ENCODE measurements at regions not wholly inside any gene's neighbourhood (a gene's known extent, or its start where the extent isn't known, plus 50 kb on each side); places are given as distances from the start of the nearest gene placed in this dataset.
"Not testable (repeated sequence)": the region's sequence is repeated elsewhere in the genome, so short reads cannot be mapped to it uniquely, and the experiment has no call there.

DNA sequence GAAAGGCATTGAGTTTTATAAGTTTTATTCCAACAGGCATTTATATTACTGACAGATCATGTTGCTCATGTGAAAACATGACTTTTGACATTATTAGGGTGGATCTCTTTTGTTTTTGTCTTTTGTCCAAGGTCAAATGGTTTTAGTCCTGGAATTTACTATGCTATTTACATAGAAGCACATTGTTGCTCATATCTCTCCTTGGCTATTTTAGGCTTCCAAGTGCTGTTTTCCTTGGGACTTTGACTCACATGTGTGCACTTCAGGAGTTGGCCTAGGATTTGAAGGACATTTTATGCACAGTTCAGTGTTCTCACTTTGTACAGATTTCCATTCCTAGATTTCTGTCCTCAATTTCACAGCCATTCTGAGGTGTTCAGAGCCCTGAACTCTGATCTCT lies 225.7 kb downstream of the PYDC2 start:
- Mint-ChIP-seq H3K4me3 (no peak overlapping the region), H3K4me1 (no peaks in the 10 kb centered on the region), H3K36me3 (peaks cover 2% of the 10 kb centered on the region), H3K27me3 (peaks cover 7% of the 10 kb centered on the region), H3K27ac (peak overlapping the region in 1 of 3 donors; percentile 23), H3K9me3 (no peaks in the 10 kb centered on the region)

DNA sequence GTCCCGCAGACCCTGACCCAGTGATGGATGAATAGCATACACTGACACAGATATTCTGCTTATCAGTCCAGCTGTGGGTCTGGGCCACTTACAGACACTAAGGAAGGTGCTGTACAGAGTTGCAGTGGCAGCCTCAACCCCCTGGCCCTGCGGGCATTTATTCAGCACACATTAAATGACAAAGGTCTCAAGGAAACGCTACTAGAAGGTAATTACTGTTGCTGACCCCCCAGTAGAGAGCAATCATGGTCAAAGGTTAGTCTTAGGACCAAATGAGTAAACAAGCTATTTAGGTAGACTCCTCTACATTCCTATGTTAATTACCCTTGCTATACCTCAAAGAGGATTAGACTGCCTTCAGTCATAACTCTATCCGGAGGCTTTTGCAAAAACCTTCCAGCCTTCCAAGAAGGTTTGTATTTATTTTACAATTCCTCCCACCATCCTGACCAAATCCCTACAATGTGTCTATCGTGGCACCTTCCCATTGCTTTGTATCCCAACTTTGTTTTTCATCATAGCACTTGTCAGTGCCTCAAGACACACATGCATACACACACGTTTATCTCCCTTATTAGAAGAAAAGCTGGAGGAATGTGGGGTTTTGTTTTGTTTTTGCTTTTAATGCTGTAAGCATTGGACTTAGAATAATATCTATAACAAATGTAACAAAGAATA lies 227.9 kb downstream of the PYDC2 start:
- peaks cover 2% of the 10 kb centered on the region for H3K36me3 Mint-ChIP-seq

DNA sequence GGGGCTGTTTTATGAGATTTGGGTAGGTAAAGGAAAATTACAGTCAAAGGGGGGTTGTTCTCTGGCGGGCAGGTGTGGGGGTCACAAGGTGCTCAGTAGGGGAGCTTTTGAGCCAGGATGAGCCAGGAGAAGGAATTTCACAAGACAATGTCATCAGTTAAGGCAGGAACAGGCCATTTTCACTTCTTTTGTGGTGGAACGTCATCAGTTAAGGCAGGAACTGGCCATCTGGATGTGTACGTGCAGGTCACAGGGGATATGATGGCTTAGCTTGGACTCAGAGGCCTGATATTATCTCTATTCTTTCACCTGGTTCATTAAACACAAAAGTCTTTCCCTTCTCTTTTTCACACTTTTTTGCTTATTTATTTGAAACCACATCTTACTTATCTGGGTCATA lies 230.2 kb downstream of the PYDC2 start:
- H3K4me3 Mint-ChIP-seq, H3K36me3 Mint-ChIP-seq, H3K27me3 Mint-ChIP-seq, H3K27ac Mint-ChIP-seq, H3K9me3 Mint-ChIP-seq, H3K4me1 Mint-ChIP-seq: not testable (repeated sequence)

More for the DNA sequence above, 227.9 kb downstream of the PYDC2 start:
- Mint-ChIP-seq H3K27me3 (peaks cover 7% of the 10 kb centered on the region), H3K27ac (no peak overlapping the region), H3K4me1 (no peaks in the 10 kb centered on the region), H3K9me3 (no peaks in the 10 kb centered on the region), H3K4me3 (no peak overlapping the region)

DNA sequence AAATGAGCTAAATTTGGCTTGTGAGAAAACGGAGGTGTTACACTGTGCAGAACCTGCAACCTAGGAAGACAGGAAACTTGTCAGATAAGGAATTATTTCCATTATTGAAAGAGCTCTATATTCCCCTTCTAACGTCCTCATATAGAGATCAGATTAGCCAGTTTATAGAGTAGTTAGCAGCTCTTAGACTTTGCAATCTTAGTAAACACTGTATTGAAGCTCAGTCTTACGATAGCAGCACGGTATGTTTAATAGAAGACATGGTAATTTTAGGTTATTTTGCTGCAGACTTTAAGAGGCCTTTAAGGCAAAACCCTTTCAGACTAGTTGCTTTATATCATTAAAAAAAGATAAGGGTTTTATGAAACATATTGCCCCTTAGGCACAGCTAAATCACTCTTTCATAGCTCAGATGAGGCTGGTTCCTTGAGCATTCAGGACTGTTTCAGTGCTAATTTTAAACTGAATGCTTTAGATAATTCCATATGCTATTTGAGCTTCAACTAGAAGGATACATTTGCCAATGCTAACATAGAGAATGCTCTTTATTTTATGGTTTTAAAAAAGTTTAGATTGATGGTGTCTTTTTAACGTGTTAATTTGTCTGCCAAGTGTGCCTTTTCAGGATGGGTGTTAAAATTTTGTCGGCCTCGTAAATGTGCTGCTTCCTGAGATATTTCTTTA lies 234.3 kb downstream of the PYDC2 start:
- H3K27me3 Mint-ChIP-seq, result no peaks in the 10 kb centered on the region
- no peak overlapping the region for H3K4me3 Mint-ChIP-seq
- H3K4me1 Mint-ChIP-seq, result no peaks in the 10 kb centered on the region
- H3K27ac Mint-ChIP-seq, result no peak overlapping the region
- no peaks in the 10 kb centered on the region for H3K36me3 Mint-ChIP-seq
- H3K9me3 Mint-ChIP-seq, result no peaks in the 10 kb centered on the region

DNA sequence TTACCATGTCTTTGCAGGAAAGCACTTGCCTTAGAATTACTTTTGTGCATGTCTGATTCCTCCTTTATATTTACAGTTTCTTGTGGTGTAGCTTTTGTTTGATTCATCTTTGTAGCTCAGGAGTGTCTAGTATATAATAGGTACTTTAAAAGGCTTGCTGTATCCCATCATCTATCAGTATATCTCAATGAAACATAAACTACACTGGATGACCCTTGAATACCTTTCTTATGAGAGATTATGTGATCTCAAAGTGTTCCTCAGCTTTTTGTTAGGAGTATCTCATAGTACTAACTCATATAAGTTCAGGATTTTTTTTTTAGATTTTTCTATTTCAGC lies 234.8 kb downstream of the PYDC2 start:
- Mint-ChIP-seq H3K4me1 (no peaks in the 10 kb centered on the region), H3K36me3 (no peaks in the 10 kb centered on the region), H3K27ac (no peak overlapping the region), H3K4me3 (no peak overlapping the region), H3K27me3 (no peaks in the 10 kb centered on the region), H3K9me3 (no peaks in the 10 kb centered on the region)

DNA sequence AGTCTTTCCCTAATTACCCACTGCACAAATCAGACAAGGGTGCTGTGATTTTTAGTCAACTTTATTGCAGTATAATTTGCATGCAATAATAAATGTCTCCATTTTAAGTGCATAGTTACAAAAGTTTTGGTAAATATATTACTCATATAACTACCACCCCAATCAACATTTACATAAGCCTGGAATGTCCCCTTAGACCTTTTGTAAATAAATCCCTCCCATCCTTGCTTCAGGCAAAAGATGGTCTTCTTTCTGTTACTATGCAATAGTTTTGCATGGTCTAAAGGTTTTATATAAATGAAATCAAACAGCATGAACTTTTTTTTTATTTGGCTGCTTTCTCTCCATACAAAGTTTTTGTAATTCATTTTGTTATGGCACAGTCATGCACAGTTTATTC lies 235.4 kb downstream of the PYDC2 start:
- H3K4me3 Mint-ChIP-seq, result no peak overlapping the region
- no peaks in the 10 kb centered on the region for H3K36me3 Mint-ChIP-seq
- H3K27me3 Mint-ChIP-seq, result no peaks in the 10 kb centered on the region
- no peak overlapping the region for H3K27ac Mint-ChIP-seq
- H3K4me1 Mint-ChIP-seq, result no peaks in the 10 kb centered on the region
- H3K9me3 Mint-ChIP-seq, result peaks cover 0 to 3% (median under 1%) of the 10 kb centered on the region in 3 donors

DNA sequence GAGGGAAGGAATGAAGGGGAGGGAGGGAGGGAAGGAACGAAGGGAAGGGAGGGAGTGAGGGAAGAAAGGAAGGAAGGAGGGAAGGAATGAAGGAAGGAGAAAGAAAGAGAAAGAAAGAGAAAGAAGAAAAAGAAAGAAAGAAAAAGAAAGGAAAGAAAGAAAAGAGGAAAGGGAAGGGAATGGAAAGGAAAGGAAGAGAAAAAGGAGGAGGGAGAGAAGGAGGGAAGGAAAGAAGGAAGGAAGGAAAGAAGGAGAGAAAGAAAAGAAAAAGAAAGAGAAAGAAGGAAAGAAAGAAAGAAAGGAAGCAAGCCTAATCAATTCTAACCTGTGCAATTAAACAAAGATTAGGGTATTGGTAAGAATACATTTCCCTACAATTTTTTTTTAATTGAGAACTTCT lies 238.6 kb downstream of the PYDC2 start:
- no peaks in the 10 kb centered on the region for H3K27me3 Mint-ChIP-seq
- H3K36me3 Mint-ChIP-seq, result no peaks in the 10 kb centered on the region
- no peak overlapping the region for H3K27ac Mint-ChIP-seq
- peaks cover 0 to 6% (median 4%) of the 10 kb centered on the region in 3 donors for H3K9me3 Mint-ChIP-seq
- no peak overlapping the region for H3K4me3 Mint-ChIP-seq
- no peaks in the 10 kb centered on the region for H3K4me1 Mint-ChIP-seq

DNA sequence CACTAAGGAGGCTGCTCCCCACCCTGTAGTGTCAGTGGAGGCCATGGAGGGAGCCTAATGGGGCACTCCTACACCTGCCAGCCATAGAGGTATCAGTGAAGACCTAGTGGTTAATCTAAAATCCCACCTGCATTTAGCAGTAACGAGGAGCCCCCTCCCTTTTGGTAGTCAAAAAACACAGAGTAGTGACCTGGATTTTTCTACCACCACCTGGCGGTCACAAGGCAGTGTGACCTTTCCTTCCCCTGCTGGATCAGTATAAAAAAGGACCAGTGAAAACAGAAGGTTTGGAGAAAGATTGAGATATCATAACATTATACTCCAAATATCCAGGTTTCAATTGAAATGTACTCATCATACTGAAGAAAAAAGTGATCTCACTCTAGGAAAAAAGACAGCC lies 241.2 kb downstream of the PYDC2 start:
- Mint-ChIP-seq H3K36me3 (no peaks in the 10 kb centered on the region), H3K27me3 (no peaks in the 10 kb centered on the region), H3K27ac (no peak overlapping the region), H3K4me1 (no peaks in the 10 kb centered on the region), H3K4me3 (no peak overlapping the region), H3K9me3 (peaks cover 2 to 10% (median 4%) of the 10 kb centered on the region in 3 donors)

DNA sequence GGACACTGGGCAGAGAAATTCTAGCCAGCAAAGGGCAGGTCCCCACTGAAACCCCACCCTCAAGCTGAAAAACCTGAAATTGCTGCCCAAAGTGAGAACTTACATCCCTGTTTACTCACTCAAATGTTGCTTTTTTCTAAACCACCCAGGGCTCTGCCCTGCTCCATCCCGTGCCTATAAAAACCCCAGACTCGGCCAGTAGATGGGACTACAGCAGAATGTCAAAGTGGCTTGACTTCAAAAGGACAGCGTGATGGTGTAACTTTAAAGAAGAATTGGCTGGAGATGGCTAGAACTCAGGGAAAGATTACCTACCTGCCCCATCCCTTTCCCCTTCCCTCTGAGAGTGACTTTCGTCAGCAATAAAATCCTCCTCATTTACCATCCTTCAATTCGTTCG lies 246.9 kb downstream of the PYDC2 start:
- Mint-ChIP-seq H3K9me3 (peaks cover 3 to 6% (median 4%) of the 10 kb centered on the region in 3 donors), H3K4me1 (no peaks in the 10 kb centered on the region), H3K36me3 (no peaks in the 10 kb centered on the region), H3K27me3 (no peaks in the 10 kb centered on the region), H3K4me3 (no peak overlapping the region), H3K27ac (no peak overlapping the region)

DNA sequence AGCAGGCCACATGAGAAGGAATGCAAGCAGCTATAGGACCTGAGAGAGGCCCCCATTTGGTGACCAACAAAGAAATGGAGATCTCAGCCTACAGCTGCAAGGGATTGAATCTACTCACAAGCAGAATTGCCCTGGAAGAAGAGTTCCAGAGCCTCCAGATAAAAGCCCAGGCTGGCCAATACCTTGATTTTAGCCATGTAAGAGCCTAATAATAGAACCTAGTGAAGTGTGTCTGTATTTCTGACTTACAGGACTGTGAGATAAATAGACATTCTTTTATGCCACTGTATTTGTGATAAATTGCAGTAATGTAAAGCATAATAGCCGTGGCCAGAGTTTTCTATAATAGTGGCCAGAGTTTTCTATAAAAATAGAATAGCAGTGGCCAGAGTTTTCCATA lies 254.6 kb downstream of the PYDC2 start:
- Mint-ChIP-seq H3K27ac (no peak overlapping the region), H3K9me3 (peaks cover 0 to 2% (median 2%) of the 10 kb centered on the region in 3 donors), H3K36me3 (no peaks in the 10 kb centered on the region), H3K4me3 (no peak overlapping the region), H3K27me3 (no peaks in the 10 kb centered on the region), H3K4me1 (peaks cover 0 to 3% (median 0%) of the 10 kb centered on the region in 3 donors)

DNA sequence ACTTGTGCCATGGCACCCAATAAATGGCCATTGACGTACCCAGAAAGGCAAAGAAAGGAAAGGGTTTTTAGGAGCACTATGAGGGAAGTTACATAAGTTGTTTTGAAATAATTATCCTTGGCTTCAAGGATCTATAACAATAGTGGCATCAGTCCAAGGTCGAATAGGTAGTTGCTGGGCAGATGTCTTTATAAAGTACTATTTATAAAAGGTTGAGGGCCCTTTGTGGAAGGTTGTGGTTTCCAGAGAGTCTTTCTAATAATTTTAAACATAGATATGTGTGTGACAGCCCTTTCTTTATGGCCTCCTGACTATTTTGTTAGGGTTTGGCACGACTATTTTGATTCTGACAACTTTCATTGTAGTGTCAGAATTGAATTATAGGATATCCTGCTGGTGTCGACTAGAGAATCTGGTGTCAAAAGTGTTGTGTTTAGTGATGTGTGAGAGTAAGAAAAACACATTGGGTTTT lies 260.5 kb downstream of the PYDC2 start:
- H3K4me1 Mint-ChIP-seq, result no peaks in the 10 kb centered on the region
- peaks cover 0 to 2% (median 0%) of the 10 kb centered on the region in 3 donors for H3K9me3 Mint-ChIP-seq
- H3K27ac Mint-ChIP-seq, result no peak overlapping the region
- H3K4me3 Mint-ChIP-seq, result no peak overlapping the region
- no peaks in the 10 kb centered on the region for H3K36me3 Mint-ChIP-seq
- peaks cover 3% of the 10 kb centered on the region for H3K27me3 Mint-ChIP-seq

DNA sequence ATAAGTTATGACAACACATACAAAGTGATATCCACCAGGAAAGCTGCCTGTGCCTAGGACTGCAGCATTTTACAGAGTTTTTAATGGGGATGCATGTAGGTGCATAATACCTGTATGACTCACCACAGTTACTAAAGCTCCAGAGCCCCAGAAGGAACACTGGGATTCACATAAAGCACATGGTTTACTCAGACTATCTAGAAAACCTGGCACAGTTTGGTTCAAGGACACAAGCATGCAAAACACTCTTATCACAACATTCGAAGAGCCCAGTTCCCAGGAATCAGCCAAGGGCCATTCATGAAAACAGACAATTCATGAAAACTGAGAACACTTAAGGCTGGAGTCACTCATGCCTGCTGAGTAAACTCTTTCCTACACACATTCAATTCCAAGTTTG lies 261.0 kb downstream of the PYDC2 start:
- Mint-ChIP-seq H3K36me3 (no peaks in the 10 kb centered on the region), H3K4me3 (no peak overlapping the region), H3K27me3 (peaks cover 3% of the 10 kb centered on the region), H3K4me1 (no peaks in the 10 kb centered on the region), H3K9me3 (peaks cover 0 to 5% (median 0%) of the 10 kb centered on the region in 3 donors), H3K27ac (no peak overlapping the region)

DNA sequence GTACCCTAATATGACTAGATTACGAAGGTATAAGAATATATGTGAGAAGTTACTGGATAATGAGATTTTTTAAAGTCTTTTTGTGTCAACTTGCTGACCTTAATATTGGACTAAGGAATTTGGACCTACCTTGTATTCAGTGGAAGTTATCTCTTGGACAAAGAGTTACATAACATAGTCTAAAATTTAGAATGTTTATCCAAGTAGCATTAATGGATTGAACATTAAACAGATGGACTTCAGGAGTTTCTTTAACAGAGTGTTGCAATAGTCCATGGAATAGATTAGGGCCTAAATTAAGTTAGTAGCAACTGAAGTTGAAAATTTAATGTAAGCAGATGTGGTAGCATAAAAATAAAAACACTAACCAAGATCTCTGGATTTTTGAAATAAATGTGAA lies 266.4 kb downstream of the PYDC2 start:
- Mint-ChIP-seq H3K36me3 (no peaks in the 10 kb centered on the region), H3K4me1 (no peaks in the 10 kb centered on the region), H3K4me3 (no peak overlapping the region), H3K27ac (no peak overlapping the region), H3K9me3 (peaks cover 0 to 6% (median 0%) of the 10 kb centered on the region in 3 donors), H3K27me3 (peaks cover 3% of the 10 kb centered on the region)

DNA sequence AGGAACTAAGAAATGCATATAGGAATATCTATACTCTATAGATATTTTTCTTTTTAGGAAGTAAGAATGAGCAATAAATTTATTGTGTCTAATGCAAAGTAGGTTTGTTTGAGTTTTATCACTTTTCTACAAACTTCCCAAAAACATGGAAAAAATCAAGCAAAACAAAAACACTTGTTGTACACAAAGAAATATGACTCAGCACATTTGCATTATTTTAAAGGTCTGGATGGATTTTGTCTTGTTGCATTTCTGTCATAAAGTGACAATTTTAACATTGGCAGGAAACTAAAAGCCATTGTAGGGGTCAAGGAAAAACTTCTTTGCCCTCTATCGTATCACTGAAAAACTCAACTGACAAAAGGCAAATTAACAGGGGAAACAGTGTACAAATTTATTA lies 267.2 kb downstream of the PYDC2 start:
- H3K27ac Mint-ChIP-seq, result no peak overlapping the region
- H3K4me3 Mint-ChIP-seq, result no peak overlapping the region
- no peaks in the 10 kb centered on the region for H3K36me3 Mint-ChIP-seq
- peaks cover 3% of the 10 kb centered on the region for H3K27me3 Mint-ChIP-seq
- no peaks in the 10 kb centered on the region for H3K4me1 Mint-ChIP-seq
- H3K9me3 Mint-ChIP-seq, result peaks cover 0 to 6% (median 2%) of the 10 kb centered on the region in 3 donors

DNA sequence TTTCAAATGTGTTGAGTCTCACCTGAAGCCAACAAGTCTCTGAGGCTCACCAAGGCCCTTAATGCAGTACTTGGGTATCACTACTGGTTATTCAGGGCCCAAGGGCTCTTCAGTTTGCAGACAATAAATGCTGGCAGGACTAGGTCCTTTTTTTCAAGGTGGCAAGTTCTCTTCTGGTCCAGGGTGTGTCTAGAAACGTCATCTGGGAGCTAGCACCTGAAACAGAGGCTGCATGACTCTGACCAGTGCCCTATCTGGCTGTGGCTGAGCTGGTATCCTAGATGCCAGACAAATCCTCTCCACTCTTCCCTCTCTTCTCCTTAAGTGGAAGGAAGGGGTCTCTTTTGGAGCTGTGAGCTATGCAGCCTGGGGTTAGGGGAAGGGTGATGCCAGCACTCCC lies 276.8 kb downstream of the PYDC2 start:
- Mint-ChIP-seq H3K27ac (no peak overlapping the region), H3K4me3 (no peak overlapping the region), H3K4me1 (peaks cover 0 to 1% (median 0%) of the 10 kb centered on the region in 3 donors), H3K36me3 (no peaks in the 10 kb centered on the region), H3K9me3 (peaks cover 0 to 11% (median 10%) of the 10 kb centered on the region in 3 donors), H3K27me3 (no peaks in the 10 kb centered on the region)

DNA sequence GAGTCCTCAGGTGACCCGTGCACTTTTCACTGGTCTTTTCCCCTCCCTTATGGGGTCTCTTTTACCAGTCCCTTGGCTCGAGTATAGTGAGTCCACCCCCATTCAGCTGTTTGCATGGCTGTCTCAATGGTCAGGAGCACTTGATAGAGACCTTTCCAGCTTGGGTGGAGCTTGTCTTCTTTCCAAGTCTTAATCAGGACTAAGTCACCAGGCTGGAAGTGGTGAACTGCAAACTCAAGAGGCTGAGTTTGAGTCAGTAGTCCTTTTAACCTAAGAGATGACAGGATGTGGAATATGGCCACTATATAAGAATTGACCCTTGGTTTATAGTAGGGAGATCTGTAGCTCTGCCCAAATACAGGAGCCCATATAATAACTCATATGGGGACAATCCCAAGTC lies 279.7 kb downstream of the PYDC2 start:
- Mint-ChIP-seq H3K9me3 (peaks cover 0 to 10% (median 5%) of the 10 kb centered on the region in 3 donors), H3K4me1 (no peaks in the 10 kb centered on the region), H3K4me3 (no peak overlapping the region), H3K27ac (no peak overlapping the region), H3K36me3 (peaks cover 1% of the 10 kb centered on the region), H3K27me3 (no peaks in the 10 kb centered on the region)

Data from IgD-negative memory B cell (primary cell).